ENCODE measurements at regions not wholly inside any gene's neighbourhood (a gene's known extent, or its start where the extent isn't known, plus 50 kb on each side); places are given as distances from the start of the nearest gene placed in this dataset.
A peak's percentile ranks its signal among the peaks of the same experiment; 100 is the strongest.

GRCh38 chr10:55734112-55734511 is 626.9 kb downstream of the ZWINT start:
- BruUV-seq (replicated peaks): no TSS peak
- intact Hi-C loops (cut with micrococcal nuclease): no loop called here
- H4K20me1 ChIP-seq (ENCODE audit: low read length): no peaks in the 10 kb centered on the region
- ATAC-seq (no peak), DNase-seq (no peak)
- POLR2A ChIA-PET (ENCODE audit: unreplicated experiment): no interaction called here
- H3K27ac ChIP-seq (ENCODE audit: low read length): no peak overlapping the region
- H3K4me2 ChIP-seq (ENCODE audit: low read length): no peak overlapping the region
- no peak overlapping the region for H2AFZ ChIP-seq (ENCODE audit: low read length)
- H3K9ac ChIP-seq (ENCODE audit: low read length): no peak overlapping the region
- no peaks in the 10 kb centered on the region for H3F3A ChIP-seq (ENCODE audit: low read length, unreplicated experiment)
- no peaks in the 10 kb centered on the region for H3K9me3 ChIP-seq (ENCODE audit: low read length)
- CTCF ChIA-PET: no interaction called here
- no peak for TF ChIP-seq EZH2 (IDR thresholded peaks at IDR 0.05; ENCODE audit: low read length, unreplicated experiment)
- no peak for TF ChIP-seq EZH2phosphoT487 (IDR thresholded peaks at IDR 0.05; ENCODE audit: borderline replicate concordance, low read length)
- TF ChIP-seq CTCF (conservative IDR thresholded peaks at IDR 0.05; ENCODE audit: low read depth, low read length): no peak
- no peaks in the 10 kb centered on the region for H3K27me3 ChIP-seq (ENCODE audit: low read length)
- no peaks in the 10 kb centered on the region for H3K4me1 ChIP-seq (ENCODE audit: insufficient read depth, low read length)
- no peak overlapping the region for H3K4me3 ChIP-seq (ENCODE audit: low read length)
- no peaks in the 10 kb centered on the region for H3K9me2 ChIP-seq (replicated peaks; ENCODE audit: low read length)
- H3K36me3 ChIP-seq (ENCODE audit: low read depth, low read length): no peaks in the 10 kb centered on the region
- H3K79me2 ChIP-seq (ENCODE audit: low read length): no peaks in the 10 kb centered on the region

- H3K79me2 ChIP-seq (ENCODE audit: low read length): no peaks in the 10 kb centered on the region
- no peaks in the 10 kb centered on the region for H3K4me1 ChIP-seq (ENCODE audit: insufficient read depth, low read length)
- POLR2A ChIA-PET (ENCODE audit: unreplicated experiment): no interaction called here
- H3K36me3 ChIP-seq (ENCODE audit: low read depth, low read length): no peaks in the 10 kb centered on the region
- no TSS peak for BruUV-seq (replicated peaks)
- ATAC-seq (no peak), DNase-seq (no peak)
- intact Hi-C loops (cut with micrococcal nuclease): loop anchor here (5.0 kb wide), 1 partner anchor 48 kb away; no protein-coding TSS in a partner anchor
- no peak overlapping the region for H3K4me3 ChIP-seq (ENCODE audit: low read length)
- H3F3A ChIP-seq (ENCODE audit: low read length, unreplicated experiment): no peaks in the 10 kb centered on the region
- H4K20me1 ChIP-seq (ENCODE audit: low read length): no peaks in the 10 kb centered on the region
- H2AFZ ChIP-seq (ENCODE audit: low read length): no peak overlapping the region
- no peaks in the 10 kb centered on the region for H3K9me3 ChIP-seq (ENCODE audit: low read length)
- CTCF ChIA-PET: no interaction called here
- no peaks in the 10 kb centered on the region for H3K9me2 ChIP-seq (replicated peaks; ENCODE audit: low read length)
- TF ChIP-seq EZH2phosphoT487 (IDR thresholded peaks at IDR 0.05; ENCODE audit: borderline replicate concordance, low read length): no peak
- no peak for TF ChIP-seq CTCF (conservative IDR thresholded peaks at IDR 0.05; ENCODE audit: low read depth, low read length)
- no peak for TF ChIP-seq EZH2 (IDR thresholded peaks at IDR 0.05; ENCODE audit: low read length, unreplicated experiment)
- no peak overlapping the region for H3K4me2 ChIP-seq (ENCODE audit: low read length)
- H3K27me3 ChIP-seq (ENCODE audit: low read length): no peaks in the 10 kb centered on the region
- no peak overlapping the region for H3K27ac ChIP-seq (ENCODE audit: low read length)
- H3K9ac ChIP-seq (ENCODE audit: low read length): no peak overlapping the region
Observed at GRCh38 chr10:55704950-55705349, 656.1 kb downstream of the ZWINT start.

GRCh38 chr10:55668326-55668922 is 692.6 kb downstream of the ZWINT start:
- H3K27ac ChIP-seq (ENCODE audit: low read length): no peak overlapping the region
- no peaks in the 10 kb centered on the region for H3K9me2 ChIP-seq (replicated peaks; ENCODE audit: low read length)
- ChIA-PET POLR2A (ENCODE audit: unreplicated experiment) (no interaction called here), CTCF (interaction anchor here (1.6 kb wide), 1 partner anchor 448 kb away, joined by 12 read pairs; no protein-coding TSS in a partner anchor)
- H3K36me3 ChIP-seq (ENCODE audit: low read depth, low read length): no peaks in the 10 kb centered on the region
- H4K20me1 ChIP-seq (ENCODE audit: low read length): no peaks in the 10 kb centered on the region
- DNase-seq (peak; percentile 76), ATAC-seq (peak; percentile 81)
- H3F3A ChIP-seq (ENCODE audit: low read length, unreplicated experiment): no peaks in the 10 kb centered on the region
- H3K9me3 ChIP-seq (ENCODE audit: low read length): no peaks in the 10 kb centered on the region
- H3K27me3 ChIP-seq (ENCODE audit: low read length): no peaks in the 10 kb centered on the region
- H3K4me3 ChIP-seq (ENCODE audit: low read length): no peak overlapping the region
- H3K79me2 ChIP-seq (ENCODE audit: low read length): no peaks in the 10 kb centered on the region
- no peak overlapping the region for H3K4me2 ChIP-seq (ENCODE audit: low read length)
- no peak overlapping the region for H3K9ac ChIP-seq (ENCODE audit: low read length)
- H2AFZ ChIP-seq (ENCODE audit: low read length): no peak overlapping the region
- TF ChIP-seq EZH2phosphoT487 (IDR thresholded peaks at IDR 0.05; ENCODE audit: borderline replicate concordance, low read length) (no peak), CTCF (conservative IDR thresholded peaks at IDR 0.05; ENCODE audit: low read depth, low read length) (peak; percentile 84)
- no peaks in the 10 kb centered on the region for H3K4me1 ChIP-seq (ENCODE audit: insufficient read depth, low read length)
- no TSS peak for BruUV-seq (replicated peaks)
- intact Hi-C loops (cut with micrococcal nuclease): loop anchor here (1.0 to 10.0 kb wide), 3 partner anchors 448 to 786 kb away; no protein-coding TSS in a partner anchor
